Lung (tissue), 11 donors: ENCODE measurements at regions not wholly inside any gene's neighbourhood (a gene's known extent, or its start where the extent isn't known, plus 50 kb on each side); places are given as distances from the start of the nearest gene placed in this dataset.

Experiments
- ATAC-seq: fragments of 200-7000 bp; cut with Tn5 transposase; one replicate; pipeline ENCODE4 v1.9.1; 2020; ENCODE audit warnings: moderate number of reproducible peaks; ENCODE audit not compliant: insufficient read depth, low FRiP score
- DNase-seq, 3 donors: peaks; one replicate each; pipeline ENCODE4 v3.0.0-alpha.2; 2013 to 2017
- H3K27ac ChIP-seq, 2 donors: one replicate each; pipeline ENCODE4 v1.5.1; 2013; ENCODE audit warnings: mild to moderate bottlenecking in 2 of 2, moderate library complexity in 2 of 2, control low read depth in 1 of 2, inconsistent platforms in 1 of 2, low read depth in 1 of 2, low read length in 1 of 2
- H3K27me3 ChIP-seq, 3 donors: one replicate each; pipeline ENCODE4 v1.5.1; 2013; ENCODE audit warnings: low read length in 2 of 3; ENCODE audit not compliant: control insufficient read depth in 3 of 3, insufficient read depth in 3 of 3
- H3K36me3 ChIP-seq, 4 donors: one replicate each; pipeline ENCODE4 v1.5.1; 2013; ENCODE audit warnings: low read length in 4 of 4, mild to moderate bottlenecking in 1 of 4, moderate library complexity in 1 of 4; ENCODE audit not compliant: control insufficient read depth in 4 of 4, insufficient read depth in 4 of 4
- H3K4me1 ChIP-seq, 5 donors: one replicate each; pipeline ENCODE4 v1.5.1; 2013; ENCODE audit warnings: low read length in 5 of 5, mild to moderate bottlenecking in 2 of 5, moderate library complexity in 1 of 5; ENCODE audit not compliant: control insufficient read depth in 5 of 5, insufficient read depth in 5 of 5
- H3K4me3 ChIP-seq: one replicate; pipeline ENCODE4 v1.5.1; 2013; ENCODE audit warnings: mild to moderate bottlenecking, control low read depth, moderate library complexity
- H3K9ac ChIP-seq, 2 donors: one replicate each; pipeline ENCODE4 v1.5.1; 2013; ENCODE audit warnings: low read length in 2 of 2, control low read depth in 1 of 2; ENCODE audit not compliant: insufficient read depth in 1 of 2
- H3K9me3 ChIP-seq, 4 donors: one replicate each; pipeline ENCODE4 v1.5.1; 2013; ENCODE audit warnings: low read length in 3 of 4, mild to moderate bottlenecking in 1 of 4, moderate library complexity in 1 of 4; ENCODE audit not compliant: control insufficient read depth in 4 of 4, insufficient read depth in 3 of 4
- WGBS, 2 donors: extraction: QIAGEN DNeasy Blood & Tissue Kit; methylation state at CpG; one replicate each; pipeline ENCODE4 v1.1.7; 2013; 5-methylcytosine and 5-hydroxymethylcytosine counted together
- TF ChIP-seq, protein P1 (sequence below): IDR thresholded peaks from 2 replicates; pipeline ENCODE4 v1.5.1; 2012; ENCODE audit warnings: mild to moderate bottlenecking; ENCODE audit errors: control extremely low read depth, extremely low read depth
- donor health status: control.
- donor health status: control.
- donor health status: Bipolar disorder and iron deficiency.
- donor health status: healthy.
- donor health status: DM: yes; HTN: yes; CAD: no.

DNA sequence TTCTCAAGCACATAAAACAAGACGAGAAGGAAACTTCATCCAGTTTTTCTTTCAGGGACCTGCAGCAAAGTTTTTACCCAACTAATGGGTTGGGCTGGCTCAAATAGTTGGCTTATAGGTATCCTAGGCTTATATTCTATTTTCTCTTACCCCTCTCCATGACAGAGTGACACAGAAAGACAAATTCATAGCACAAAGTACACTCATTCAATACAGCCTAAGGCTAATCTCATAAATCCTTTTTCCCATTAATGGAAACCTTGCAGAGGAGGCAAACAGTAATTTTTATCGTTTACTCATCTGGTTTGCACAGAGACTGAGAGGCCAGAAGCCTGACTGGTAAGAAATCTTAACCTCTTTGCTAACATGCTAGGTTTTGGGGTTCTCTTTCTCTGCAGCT lies 1589.9 kb downstream of the SLITRK1 start:
- Histone ChIP-seq H3K4me1 (no peaks in the 10 kb centered on the region), H3K9me3 (no peaks in the 10 kb centered on the region), H3K27me3 (peaks cover 0 to 5% (median 0%) of the 10 kb centered on the region in 3 donors), H3K27ac (no peak overlapping the region), H3K4me3 (no peak overlapping the region), H3K9ac (no peak overlapping the region), H3K36me3 (no peaks in the 10 kb centered on the region)
- 80 to 82% methylated on average over 2 of the region's 2 CpGs for WGBS, 2 donors
- TF ChIP-seq, protein P1, sequence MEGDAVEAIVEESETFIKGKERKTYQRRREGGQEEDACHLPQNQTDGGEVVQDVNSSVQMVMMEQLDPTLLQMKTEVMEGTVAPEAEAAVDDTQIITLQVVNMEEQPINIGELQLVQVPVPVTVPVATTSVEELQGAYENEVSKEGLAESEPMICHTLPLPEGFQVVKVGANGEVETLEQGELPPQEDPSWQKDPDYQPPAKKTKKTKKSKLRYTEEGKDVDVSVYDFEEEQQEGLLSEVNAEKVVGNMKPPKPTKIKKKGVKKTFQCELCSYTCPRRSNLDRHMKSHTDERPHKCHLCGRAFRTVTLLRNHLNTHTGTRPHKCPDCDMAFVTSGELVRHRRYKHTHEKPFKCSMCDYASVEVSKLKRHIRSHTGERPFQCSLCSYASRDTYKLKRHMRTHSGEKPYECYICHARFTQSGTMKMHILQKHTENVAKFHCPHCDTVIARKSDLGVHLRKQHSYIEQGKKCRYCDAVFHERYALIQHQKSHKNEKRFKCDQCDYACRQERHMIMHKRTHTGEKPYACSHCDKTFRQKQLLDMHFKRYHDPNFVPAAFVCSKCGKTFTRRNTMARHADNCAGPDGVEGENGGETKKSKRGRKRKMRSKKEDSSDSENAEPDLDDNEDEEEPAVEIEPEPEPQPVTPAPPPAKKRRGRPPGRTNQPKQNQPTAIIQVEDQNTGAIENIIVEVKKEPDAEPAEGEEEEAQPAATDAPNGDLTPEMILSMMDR: no peak
- DNase-seq (no peak), ATAC-seq (no peak)

DNA sequence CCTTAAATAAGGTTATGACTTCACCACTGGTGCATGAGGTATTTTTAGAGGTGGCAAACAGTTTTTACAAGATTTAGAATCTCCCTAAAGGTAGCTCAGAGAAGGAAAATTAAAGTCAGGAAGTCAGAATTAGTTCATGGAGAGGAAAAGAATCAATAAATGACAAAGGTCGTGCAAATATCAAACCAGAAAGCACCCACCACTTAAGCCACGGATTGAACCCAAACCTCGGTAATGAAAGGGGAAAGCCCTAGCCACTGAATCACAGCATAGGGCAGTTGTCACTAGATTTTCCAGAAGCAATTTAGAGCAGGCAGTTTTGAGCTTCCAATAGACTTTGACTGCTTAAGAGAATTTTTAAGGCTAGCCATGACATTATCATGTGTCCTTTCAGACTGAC lies 1590.4 kb downstream of the SLITRK1 start:
- H3K36me3 ChIP-seq: no peaks in the 10 kb centered on the region
- no peak for DNase-seq
- TF ChIP-seq, protein P1: no peak
- H3K27me3 ChIP-seq: peaks cover 0 to 5% (median 0%) of the 10 kb centered on the region in 3 donors
- H3K4me3 ChIP-seq: no peak overlapping the region
- H3K4me1 ChIP-seq: no peaks in the 10 kb centered on the region
- 86 to 89% methylated on average over 3 of the region's 3 CpGs for WGBS, 2 donors
- no peak for ATAC-seq
- H3K9ac ChIP-seq: no peak overlapping the region
- H3K27ac ChIP-seq: no peak overlapping the region
- no peaks in the 10 kb centered on the region for H3K9me3 ChIP-seq

DNA sequence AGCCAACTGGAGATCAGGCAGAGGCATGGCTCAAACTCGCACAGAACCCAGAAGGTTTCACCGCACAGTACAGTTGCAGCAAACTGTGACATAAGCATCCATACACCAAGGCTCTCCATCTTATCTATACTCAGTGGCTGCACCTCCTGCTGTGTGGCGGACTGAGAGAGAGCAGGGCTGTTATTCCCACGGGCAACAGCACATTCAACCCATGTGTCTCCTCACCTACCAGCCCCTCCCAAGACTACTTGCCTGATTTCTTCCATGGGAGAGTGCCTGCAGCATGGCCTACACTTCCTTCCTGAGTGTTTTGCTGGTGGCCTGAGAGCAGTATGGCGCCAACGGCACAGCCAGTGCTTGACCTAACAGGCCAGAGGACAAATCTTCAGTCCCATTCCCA lies 1606.6 kb downstream of the SLITRK1 start:
- H3K27ac ChIP-seq: no peak overlapping the region
- no peak overlapping the region for H3K4me3 ChIP-seq
- DNase-seq (no peak), ATAC-seq (no peak)
- H3K9me3 ChIP-seq: peaks cover 0 to 2% (median 0%) of the 10 kb centered on the region in 4 donors
- no peaks in the 10 kb centered on the region for H3K4me1 ChIP-seq
- H3K27me3 ChIP-seq: no peaks in the 10 kb centered on the region
- no peaks in the 10 kb centered on the region for H3K36me3 ChIP-seq
- no peak overlapping the region for H3K9ac ChIP-seq
- 92 to 93% methylated on average over 6 of the region's 6 CpGs for WGBS, 2 donors
- TF ChIP-seq, protein P1: no peak

DNA sequence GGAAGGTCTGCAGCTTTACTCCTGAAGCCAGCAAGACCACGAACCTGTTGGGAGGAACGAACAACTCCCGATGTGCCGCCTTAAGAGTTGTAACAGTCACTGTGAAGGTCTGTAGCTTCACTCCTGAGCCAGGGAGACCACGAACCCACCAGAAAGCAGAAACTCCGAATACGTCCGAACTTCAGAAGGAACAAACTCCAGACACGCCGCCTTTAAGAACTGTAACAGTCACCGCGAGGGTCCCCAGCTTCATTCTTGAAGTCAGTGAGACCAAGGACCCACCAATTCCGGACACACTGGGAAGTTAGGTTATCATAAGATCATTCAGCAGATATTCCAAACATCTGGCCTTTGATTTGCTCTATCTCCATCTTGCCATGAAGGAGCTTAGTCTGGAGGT lies 1623.0 kb downstream of the SLITRK1 start:
- no peaks in the 10 kb centered on the region for H3K27me3 ChIP-seq
- TF ChIP-seq, protein P1: no peak
- no peak overlapping the region for H3K9ac ChIP-seq
- H3K4me3 ChIP-seq: no peak overlapping the region
- WGBS, 2 donors: 94% methylated on average over 13 of the region's 13 CpGs
- no peak overlapping the region for H3K27ac ChIP-seq
- no peaks in the 10 kb centered on the region for H3K36me3 ChIP-seq
- no peaks in the 10 kb centered on the region for H3K4me1 ChIP-seq
- ATAC-seq: no peak
- peaks cover 0 to 10% (median 0%) of the 10 kb centered on the region in 4 donors for H3K9me3 ChIP-seq
- no peak for DNase-seq
